Sigmoid colon (tissue), 6 donors: ENCODE measurements at regions not wholly inside any gene's neighbourhood (a gene's known extent, or its start where the extent isn't known, plus 50 kb on each side); places are given as distances from the start of the nearest gene placed in this dataset.

Experiments used
- DNase-seq: peaks from one replicate; pipeline ENCODE4 v3.0.0-alpha.2; 2019
- H3K27ac ChIP-seq, 4 donors: fragments of 200-600 bp; sonication (generic); one replicate each; pipeline ENCODE4 v1.5.1; 2016 to 2019; ENCODE audit warnings: mild to moderate bottlenecking in 1 of 4
- H3K27me3 ChIP-seq, 3 donors: fragments of 200-600 bp; sonication (generic); one replicate each; pipeline ENCODE4 v1.5.1; 2019; ENCODE audit warnings: mild to moderate bottlenecking in 1 of 3
- H3K36me3 ChIP-seq, 4 donors: fragments of 200-600 bp; sonication (generic); one replicate each; pipeline ENCODE4 v1.5.1; 2016 to 2019
- H3K4me1 ChIP-seq, 4 donors: fragments of 200-600 bp; sonication (generic); one replicate each; pipeline ENCODE4 v1.5.1; 2017 to 2019
- H3K4me3 ChIP-seq, 4 donors: fragments of 200-600 bp; sonication (generic); one replicate each; pipeline ENCODE4 v1.5.1; 2017 to 2019; ENCODE audit warnings: mild to moderate bottlenecking in 2 of 4, moderate library complexity in 1 of 4
- H3K9me3 ChIP-seq, 4 donors: fragments of 200-600 bp in 3 of 4; sonication (generic) in 3 of 4; one replicate each; pipeline versions ENCODE4 v1.5.1 to v1.6.1; 2013 to 2019
- EP300 ChIP-seq, 4 donors: sonication (generic); formaldehyde crosslinking; IDR thresholded peaks; one replicate each; pipeline ENCODE4 v1.6.1; 2017; ENCODE audit warnings: antibody characterized with exemption in 4 of 4
- POLR2A ChIP-seq, 2 donors: fragments of 450-650 bp; IDR thresholded peaks; one replicate each; pipeline ENCODE4 v1.6.1; 2016; ENCODE audit warnings: antibody characterized with exemption in 2 of 2, mild to moderate bottlenecking in 2 of 2, moderate library complexity in 2 of 2
- POLR2AphosphoS5 ChIP-seq, 4 donors: sonication (generic); formaldehyde crosslinking; IDR thresholded peaks; one replicate each; pipeline ENCODE4 v1.6.1; 2017; ENCODE audit warnings: antibody characterized with exemption in 4 of 4
- WGBS, 2 donors: extraction: QIAGEN DNeasy Blood & Tissue Kit; methylation state at CpG; one replicate each; pipeline ENCODE4 v1.1.7; 2013; 5-methylcytosine and 5-hydroxymethylcytosine counted together
- intact Hi-C: fragments of 100-400 bp; cut with DNase I; formaldehyde crosslinking; loops from one replicate; pipeline ENCODE4 v1.15.1; 2023
- TF ChIP-seq, protein P1 (sequence below), 4 experiments: fragments of 450-650 bp in 3 of 4; fragments of 200-600 bp in 1 of 4; IDR thresholded peaks; one replicate each; pipeline ENCODE4 v1.5.1; 2016 to 2019; ENCODE audit warnings: antibody characterized with exemption in 4 of 4, mild to moderate bottlenecking in 3 of 4, moderate library complexity in 2 of 4
- donor health status: healthy with polysubstance abuse.
- donor health status: healthy.

- DNase-seq = no peak
- H3K9me3 ChIP-seq = no peaks in the 10 kb centered on the region
- H3K36me3 ChIP-seq = no peaks in the 10 kb centered on the region
- WGBS, 2 donors = 58 to 71% methylated on average over 4 of the region's 4 CpGs
- no peak overlapping the region for H3K27ac ChIP-seq
- H3K4me1 ChIP-seq = no peaks in the 10 kb centered on the region
- no peak overlapping the region for H3K4me3 ChIP-seq
- no peaks in the 10 kb centered on the region for H3K27me3 ChIP-seq
- TF ChIP-seq POLR2A (IDR thresholded peaks at IDR 0.05) = no peak
- TF ChIP-seq, protein P1, sequence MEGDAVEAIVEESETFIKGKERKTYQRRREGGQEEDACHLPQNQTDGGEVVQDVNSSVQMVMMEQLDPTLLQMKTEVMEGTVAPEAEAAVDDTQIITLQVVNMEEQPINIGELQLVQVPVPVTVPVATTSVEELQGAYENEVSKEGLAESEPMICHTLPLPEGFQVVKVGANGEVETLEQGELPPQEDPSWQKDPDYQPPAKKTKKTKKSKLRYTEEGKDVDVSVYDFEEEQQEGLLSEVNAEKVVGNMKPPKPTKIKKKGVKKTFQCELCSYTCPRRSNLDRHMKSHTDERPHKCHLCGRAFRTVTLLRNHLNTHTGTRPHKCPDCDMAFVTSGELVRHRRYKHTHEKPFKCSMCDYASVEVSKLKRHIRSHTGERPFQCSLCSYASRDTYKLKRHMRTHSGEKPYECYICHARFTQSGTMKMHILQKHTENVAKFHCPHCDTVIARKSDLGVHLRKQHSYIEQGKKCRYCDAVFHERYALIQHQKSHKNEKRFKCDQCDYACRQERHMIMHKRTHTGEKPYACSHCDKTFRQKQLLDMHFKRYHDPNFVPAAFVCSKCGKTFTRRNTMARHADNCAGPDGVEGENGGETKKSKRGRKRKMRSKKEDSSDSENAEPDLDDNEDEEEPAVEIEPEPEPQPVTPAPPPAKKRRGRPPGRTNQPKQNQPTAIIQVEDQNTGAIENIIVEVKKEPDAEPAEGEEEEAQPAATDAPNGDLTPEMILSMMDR (IDR thresholded peaks at IDR 0.05) = no peak
- no peak for TF ChIP-seq EP300 (IDR thresholded peaks at IDR 0.05)
- TF ChIP-seq POLR2AphosphoS5 (IDR thresholded peaks at IDR 0.05) = no peak
- intact Hi-C loops = no loop called here
These were observed 289.6 kb upstream of the RAB6C start for GRCh38 chr2:129689653-129690448.

DNA sequence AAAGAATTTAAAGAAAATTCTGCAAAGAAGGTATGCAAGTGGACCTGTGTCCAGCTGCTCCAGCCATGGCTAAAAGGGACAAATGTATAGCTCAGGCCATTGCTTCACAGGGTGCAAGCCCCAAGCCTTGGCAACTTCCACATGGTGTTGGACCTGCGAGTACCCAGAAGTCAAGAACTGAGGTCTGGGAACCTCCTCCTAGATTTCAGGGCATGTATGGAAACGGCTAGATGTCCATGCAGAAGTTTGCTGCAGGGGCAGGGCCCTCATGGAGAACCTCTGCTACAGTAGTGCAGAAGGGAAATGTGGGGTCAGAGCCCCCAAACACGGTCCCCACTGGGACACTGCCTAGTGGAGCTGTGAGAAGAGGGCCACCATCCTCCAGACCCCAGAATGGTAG is 284.0 kb upstream of the RAB6C start:
- WGBS, 2 donors = 79 to 82% methylated on average over 3 of the region's 3 CpGs
- Histone ChIP-seq H3K27ac (no peak overlapping the region), H3K27me3 (no peaks in the 10 kb centered on the region), H3K4me1 (no peaks in the 10 kb centered on the region), H3K4me3 (no peak overlapping the region), H3K36me3 (no peaks in the 10 kb centered on the region), H3K9me3 (no peaks in the 10 kb centered on the region)
- intact Hi-C loops = no loop called here
- no peak for DNase-seq
- no peak for TF ChIP-seq POLR2AphosphoS5 (IDR thresholded peaks at IDR 0.05)
- TF ChIP-seq, protein P1 (IDR thresholded peaks at IDR 0.05) = no peak
- TF ChIP-seq EP300 (IDR thresholded peaks at IDR 0.05) = no peak
- no peak for TF ChIP-seq POLR2A (IDR thresholded peaks at IDR 0.05)

- intact Hi-C loops = no loop called here
- no peak for DNase-seq
- Histone ChIP-seq H3K4me1 (no peaks in the 10 kb centered on the region), H3K4me3 (no peak overlapping the region), H3K36me3 (no peaks in the 10 kb centered on the region), H3K27me3 (no peaks in the 10 kb centered on the region), H3K27ac (no peak overlapping the region), H3K9me3 (no peaks in the 10 kb centered on the region)
- 76 to 86% methylated on average over 3 of the region's 3 CpGs for WGBS, 2 donors
- no peak for TF ChIP-seq EP300 (IDR thresholded peaks at IDR 0.05)
- TF ChIP-seq POLR2AphosphoS5 (IDR thresholded peaks at IDR 0.05) = no peak
- TF ChIP-seq POLR2A (IDR thresholded peaks at IDR 0.05) = no peak
- TF ChIP-seq, protein P1 (IDR thresholded peaks at IDR 0.05) = no peak
These were observed 280.9 kb upstream of the RAB6C start for GRCh38 chr2:129698593-129698992.

GRCh38 chr2:129699781-129700573 is 279.5 kb upstream of the RAB6C start:
- no peaks in the 10 kb centered on the region for H3K36me3 ChIP-seq
- H3K27ac ChIP-seq = no peak overlapping the region
- intact Hi-C loops = no loop called here
- TF ChIP-seq, protein P1 (IDR thresholded peaks at IDR 0.05) = no peak
- TF ChIP-seq POLR2AphosphoS5 (IDR thresholded peaks at IDR 0.05) (no peak), POLR2A (IDR thresholded peaks at IDR 0.05) (no peak), EP300 (IDR thresholded peaks at IDR 0.05) (no peak)
- WGBS, 2 donors = 83 to 84% methylated on average over 10 of the region's 10 CpGs
- H3K4me1 ChIP-seq = no peaks in the 10 kb centered on the region
- H3K9me3 ChIP-seq = no peaks in the 10 kb centered on the region
- DNase-seq = no peak
- no peaks in the 10 kb centered on the region for H3K27me3 ChIP-seq
- H3K4me3 ChIP-seq = no peak overlapping the region
